Epidermal melanocyte (primary cell): ENCODE measurements at regions not wholly inside any gene's neighbourhood (a gene's known extent, or its start where the extent isn't known, plus 50 kb on each side); places are given as distances from the start of the nearest gene placed in this dataset.

Source experiments
- DNase-seq: peaks from one replicate; pipeline ENCODE4 v3.0.0; 2011; ENCODE audit warnings: low spot score; ENCODE audit not compliant: insufficient read length

DNA sequence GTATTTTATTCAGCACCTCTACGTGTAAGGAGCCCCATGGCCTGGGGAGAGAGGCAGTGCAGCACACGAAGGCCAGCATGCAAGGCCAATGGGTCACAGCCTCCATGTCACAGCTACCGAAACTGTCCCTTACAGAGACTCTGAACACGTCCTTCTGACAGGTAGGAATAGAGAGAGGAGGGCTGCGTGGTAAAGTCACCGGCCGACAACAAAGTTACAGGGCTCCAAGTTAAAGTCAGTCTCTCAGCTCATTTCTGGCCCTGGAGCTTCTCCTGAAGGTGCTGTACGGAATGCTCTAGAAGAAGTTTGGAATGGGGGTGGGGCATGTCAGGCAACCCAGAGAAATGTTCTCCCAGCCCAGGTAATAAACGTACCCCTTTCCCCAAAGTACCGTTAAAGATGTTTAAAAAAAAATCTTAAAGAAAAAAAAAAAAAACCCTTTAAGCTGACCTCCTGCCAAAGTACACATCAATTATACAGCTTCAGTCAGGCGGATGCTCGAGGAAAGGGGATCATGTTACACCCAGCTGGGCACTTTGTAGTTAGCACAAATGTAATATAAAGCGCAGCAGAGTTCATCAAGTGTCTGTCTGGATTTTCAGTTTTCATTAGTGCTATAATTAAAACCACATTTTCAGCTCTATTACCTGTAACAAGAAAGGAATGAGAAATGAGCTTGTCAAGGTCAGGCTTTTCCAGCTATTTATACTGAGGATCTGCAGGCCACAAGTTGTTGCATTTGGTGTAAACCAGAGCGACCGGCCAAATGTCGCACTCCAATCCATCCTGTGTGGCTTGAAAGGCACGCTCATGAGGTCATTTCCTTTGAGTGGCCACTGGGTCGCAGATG lies 53.3 kb upstream of the CDKN3 start:
- no peak for DNase-seq

DNA sequence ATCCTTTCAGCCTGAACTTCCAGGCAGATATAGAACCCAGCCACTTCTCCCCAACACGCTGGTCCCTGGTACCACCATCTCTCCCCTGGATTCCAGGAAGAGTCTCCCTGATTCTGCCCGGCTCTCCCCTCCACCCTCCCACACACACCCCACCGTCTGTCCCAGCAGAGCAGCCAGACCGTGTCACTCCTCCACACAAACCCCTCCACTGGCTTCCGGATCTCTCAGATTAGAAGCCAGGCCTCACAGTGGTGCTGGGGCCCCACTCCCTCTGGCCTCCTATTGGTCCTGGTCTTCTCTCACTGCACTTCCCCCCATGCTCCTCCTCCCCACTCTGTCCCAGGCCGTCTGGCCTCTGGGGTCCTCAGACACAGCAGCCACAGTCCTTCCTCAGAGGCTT lies 52.4 kb upstream of the CDKN3 start:
- no peak for DNase-seq

DNA sequence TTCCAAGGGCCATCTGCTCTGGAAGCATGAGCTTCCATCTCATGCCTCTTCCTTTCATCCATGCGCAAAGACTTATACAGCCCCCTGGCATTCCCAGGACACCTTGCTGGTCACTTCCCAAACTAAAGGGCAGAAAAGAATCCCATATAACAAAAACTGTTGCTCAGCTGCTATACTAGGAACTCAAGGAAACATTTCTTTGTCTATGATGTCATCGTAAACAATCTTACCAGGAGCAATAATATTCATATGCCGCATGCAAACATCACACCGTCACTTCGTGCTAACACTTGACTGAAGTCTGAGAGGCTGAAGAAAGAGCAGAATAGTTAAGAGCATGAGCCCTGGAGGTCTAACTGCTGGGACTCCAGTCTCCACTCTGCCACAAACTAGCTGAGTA lies 50.5 kb upstream of the CDKN3 start:
- DNase-seq, result no peak
